GM18951 (cell line): ENCODE measurements at regions not wholly inside any gene's neighbourhood (a gene's known extent, or its start where the extent isn't known, plus 50 kb on each side); places are given as distances from the start of the nearest gene placed in this dataset.

Experiments used
- POLR2A ChIP-seq: IDR thresholded peaks from 4 replicates; pipeline ENCODE4 v1.6.1; 2011; ENCODE audit warnings: mild to moderate bottlenecking; ENCODE audit not compliant: insufficient read length, insufficient read depth; ENCODE audit errors: extremely low read depth
- in situ Hi-C: fragments of 300-500 bp; cut with MboI; formaldehyde crosslinking; loops from one replicate; pipeline ENCODE4 v1.12.0; 2022; ENCODE audit warnings: low sequenced_read_pairs, mixed read lengths, inconsistent platforms; ENCODE audit not compliant: unreplicated experiment

DNA sequence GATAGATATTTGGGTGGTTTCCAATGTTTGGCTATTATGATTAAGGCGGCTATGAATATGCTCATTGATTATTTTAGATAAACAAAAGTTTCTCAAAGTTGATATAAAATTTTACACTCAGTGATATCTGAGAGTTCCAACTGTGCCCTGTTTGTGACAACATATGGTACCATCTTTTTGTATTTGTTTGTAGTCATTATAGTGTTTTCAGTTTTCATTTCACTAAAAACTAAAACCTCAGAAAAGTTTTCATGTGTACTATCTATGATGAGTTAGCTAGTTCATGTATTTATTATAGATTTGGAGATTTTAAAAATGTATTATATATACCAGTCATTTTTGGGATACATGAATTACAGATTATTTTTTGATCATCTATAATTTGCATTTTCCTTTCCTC lies 1111.4 kb downstream of the CDH18 start:
- TF ChIP-seq POLR2A = no peak
- in situ Hi-C loops = no loop called here

DNA sequence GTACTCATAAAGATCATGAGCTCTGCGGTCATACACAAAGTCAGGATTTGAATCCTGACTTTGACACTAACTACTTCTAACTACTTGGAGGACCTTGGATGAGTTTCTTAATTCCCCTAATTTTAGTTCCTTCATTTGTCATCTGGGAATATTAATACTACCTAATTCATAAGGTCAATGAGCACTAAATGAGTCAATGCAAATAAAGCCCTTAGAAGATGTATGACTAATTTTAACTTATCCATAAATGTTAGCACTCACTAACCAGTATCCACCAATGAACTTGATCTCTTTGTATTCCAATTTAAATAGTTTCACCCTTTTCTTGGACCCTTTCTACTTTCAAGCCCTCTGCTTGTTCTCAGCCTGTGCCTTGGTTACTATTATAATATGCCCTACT lies 1106.4 kb downstream of the CDH18 start:
- no peak for TF ChIP-seq POLR2A
- in situ Hi-C loops = no loop called here

DNA sequence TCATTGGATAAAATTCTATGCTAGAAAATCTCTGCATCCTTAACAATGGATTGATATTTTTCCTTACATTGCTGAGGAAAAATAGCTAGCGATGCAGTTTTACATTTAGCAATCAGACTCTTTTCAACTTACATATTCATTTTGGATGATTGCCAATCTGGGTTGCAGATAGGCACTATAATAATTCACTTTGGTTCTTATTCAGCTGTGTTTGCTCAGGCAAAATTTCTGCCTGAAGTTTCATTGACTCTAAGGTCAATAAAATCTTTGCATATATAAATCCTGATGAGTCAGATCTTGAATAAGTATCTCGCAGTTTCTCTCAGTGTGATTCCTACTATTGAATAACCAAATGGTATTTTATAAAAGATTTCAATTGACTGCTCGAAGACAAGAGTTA lies 1105.8 kb downstream of the CDH18 start:
- no peak for TF ChIP-seq POLR2A
- in situ Hi-C loops = no loop called here

DNA sequence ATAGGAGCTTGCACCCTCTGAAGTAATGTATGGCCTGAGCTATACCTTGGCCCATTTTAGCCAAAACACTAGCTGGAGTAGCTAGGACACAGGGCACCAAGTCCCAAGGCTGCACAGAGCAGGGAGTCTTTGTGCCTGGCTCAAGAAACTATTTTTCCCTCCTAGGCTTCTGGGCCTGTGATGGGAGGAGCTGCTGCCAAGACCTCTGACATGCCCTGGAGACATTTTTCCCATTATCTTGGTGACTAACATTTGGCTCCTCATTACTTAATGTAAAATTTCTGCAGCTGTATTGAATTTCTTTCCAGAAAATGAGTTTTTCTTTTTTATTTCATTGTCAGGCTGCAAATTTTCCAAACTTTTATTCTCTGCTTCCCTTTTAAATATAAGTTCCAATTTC lies 1099.2 kb downstream of the CDH18 start:
- no peak for TF ChIP-seq POLR2A
- in situ Hi-C loops = no loop called here

DNA sequence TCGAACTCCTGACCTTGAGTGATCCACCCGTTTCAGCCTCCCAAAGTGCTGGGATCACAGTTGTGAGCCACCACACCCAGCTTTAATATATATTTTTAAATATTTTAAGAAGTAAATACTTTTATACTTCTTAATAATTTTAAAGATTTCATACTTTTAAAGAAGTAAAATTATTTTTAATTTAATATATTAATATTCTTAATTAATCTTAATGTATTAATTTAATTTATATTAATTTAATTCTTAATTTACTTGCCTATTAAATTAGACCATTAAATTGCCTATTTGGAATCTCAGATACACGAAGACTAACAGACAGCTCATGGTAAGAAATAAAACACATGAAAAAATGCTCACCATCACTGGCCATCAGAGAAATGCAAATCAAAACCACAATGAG lies 1087.4 kb downstream of the CDH18 start:
- no peak for TF ChIP-seq POLR2A
- in situ Hi-C loops = no loop called here

DNA sequence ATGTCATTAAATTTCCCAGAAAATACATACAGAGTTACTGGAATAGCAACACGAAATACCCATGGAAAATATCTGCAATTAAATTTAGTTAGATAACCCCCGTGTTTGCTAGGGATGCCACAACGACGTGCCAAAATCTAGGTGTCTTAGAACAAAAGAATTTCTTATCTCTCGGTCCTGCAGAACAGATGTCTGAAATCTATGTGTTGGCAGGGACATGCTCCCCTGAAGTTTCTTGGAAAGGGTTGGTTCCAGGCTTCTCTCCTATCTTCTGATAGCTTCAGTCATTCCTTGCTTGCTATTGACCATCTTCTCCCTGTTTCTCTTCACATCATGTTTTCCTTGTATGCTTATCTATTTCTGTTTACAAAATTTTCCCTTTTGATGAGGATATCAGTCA lies 1067.0 kb downstream of the CDH18 start:
- no peak for TF ChIP-seq POLR2A
- in situ Hi-C loops = no loop called here

DNA sequence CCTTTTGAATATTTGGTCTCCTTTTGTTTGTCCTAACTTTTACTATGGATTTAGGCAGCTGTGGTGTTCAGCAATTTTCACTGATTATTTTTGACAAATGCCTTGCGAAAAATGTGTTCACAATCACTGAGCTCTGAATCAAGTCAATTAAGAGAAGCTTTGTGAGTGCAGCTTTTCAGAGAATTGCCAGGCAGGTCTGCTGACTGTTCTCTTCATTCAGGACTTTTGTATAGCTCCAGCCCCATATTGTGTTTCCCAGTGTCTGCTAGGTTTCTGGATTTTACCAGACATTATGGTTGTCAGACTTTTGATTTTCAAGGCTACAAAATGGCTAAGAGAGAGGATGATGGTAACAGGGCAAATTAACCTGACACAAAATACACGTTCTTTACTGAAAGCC lies 1055.9 kb downstream of the CDH18 start:
- in situ Hi-C loops = no loop called here
- TF ChIP-seq POLR2A = no peak

DNA sequence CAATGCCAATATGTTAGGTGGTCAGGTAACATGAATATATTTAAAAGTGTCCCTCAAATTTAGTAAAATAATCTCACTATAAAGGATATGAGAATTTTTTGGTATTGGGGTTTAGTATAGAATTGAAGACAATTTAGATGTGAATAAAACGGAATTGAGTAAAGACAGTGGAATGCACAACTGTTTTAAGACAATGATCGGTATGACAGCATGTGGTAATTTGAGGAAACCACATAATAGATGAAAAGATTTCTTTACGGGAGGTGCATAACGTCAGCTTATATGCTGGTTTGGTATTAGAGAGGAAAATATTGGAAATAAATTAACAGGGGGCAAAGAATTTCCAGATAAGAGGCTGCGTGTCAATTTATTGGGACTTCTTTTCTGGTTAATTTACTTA lies 1043.2 kb downstream of the CDH18 start:
- TF ChIP-seq POLR2A = no peak
- in situ Hi-C loops = no loop called here

DNA sequence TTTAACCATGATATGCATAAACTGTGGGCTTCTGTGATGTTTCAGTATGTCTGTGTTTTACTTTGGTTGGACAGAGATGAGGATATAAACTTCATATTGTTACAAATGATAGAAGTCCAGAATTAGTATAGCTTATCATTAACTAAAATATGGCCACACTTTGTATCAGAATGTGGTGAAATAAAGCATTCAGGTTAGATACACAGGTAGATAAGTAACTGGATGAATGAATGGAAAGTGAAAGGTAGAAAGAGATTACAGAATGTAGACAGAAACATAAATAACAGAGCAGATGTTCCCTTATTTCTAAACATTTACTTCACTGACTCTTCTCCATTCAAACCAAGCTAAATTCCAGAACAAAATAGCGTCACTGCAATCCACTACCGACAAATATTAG lies 1033.8 kb downstream of the CDH18 start:
- in situ Hi-C loops = no loop called here
- no peak for TF ChIP-seq POLR2A

DNA sequence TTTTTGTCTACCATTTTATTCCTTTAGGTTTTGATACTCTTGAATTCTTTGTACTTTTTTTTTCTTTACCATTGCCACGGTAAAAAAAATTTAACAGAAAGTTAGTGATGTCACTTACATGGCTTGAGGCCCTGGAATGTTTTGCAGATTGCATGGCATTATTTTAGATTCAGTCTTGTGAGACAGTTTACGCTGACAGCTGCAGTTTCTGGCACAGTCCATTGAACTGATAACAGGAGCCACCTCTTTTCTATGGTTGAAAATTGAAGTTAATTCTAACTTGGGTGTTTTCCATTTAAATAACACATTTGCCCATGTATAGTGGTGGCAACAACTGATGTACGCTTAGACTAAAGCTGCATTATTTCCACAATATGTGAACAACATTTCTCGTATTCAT lies 1028.5 kb downstream of the CDH18 start:
- in situ Hi-C loops = no loop called here
- no peak for TF ChIP-seq POLR2A

DNA sequence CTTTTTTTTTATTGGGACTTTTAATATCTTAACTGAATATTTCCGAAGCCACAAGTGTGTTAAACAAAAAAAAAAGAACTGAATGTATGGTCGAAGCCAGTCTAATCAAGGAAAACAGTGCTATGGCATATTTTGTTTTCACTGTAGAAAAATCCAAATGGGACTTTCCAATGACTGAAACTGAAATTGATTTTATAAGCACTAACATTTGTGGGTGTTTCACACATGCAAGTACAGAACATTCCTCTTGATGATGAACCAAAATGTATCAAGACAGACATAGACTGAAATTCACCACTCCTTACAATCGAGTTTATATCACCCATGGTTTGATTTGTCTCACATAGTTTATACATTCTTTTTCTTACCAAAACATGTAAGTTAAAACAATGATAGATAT lies 1026.8 kb downstream of the CDH18 start:
- in situ Hi-C loops = no loop called here
- TF ChIP-seq POLR2A = no peak

DNA sequence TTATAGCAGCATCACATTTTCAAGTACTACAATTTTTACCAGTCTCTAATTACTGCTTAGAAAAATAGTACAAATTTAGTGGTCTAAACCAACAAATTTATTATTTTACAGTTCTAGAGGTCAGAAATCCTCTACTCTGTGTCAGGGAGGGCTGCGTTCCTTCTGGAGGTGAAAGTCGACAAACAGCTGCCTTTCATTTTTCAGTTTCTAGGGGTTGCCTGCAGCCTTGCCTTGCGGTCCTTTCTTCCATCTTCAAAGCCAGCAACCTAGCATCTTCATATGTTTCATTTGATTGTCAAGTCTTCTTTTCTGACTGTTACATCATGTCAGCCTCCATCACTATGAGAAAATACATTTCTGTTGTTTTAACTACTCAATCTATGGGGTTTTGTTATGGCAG lies 1022.1 kb downstream of the CDH18 start:
- in situ Hi-C loops = no loop called here
- no peak for TF ChIP-seq POLR2A

DNA sequence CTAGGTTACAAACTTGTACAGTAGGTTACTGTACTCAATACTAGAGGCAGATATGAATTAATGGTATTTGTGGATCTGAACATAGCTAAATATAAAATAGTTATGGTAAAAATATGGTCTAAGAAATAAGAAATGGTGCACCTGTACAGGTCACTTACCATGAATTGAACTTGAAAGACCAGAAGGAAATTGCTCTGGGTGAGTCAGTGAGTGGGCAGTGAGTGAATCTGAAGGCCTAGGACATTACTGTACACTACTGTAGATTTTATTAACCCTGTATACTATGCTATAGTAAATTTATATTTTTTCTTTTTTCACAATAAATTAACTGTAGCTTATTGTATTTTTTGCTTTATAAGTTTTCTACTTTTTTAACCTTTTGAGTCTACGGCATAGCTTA lies 1020.4 kb downstream of the CDH18 start:
- TF ChIP-seq POLR2A = no peak
- in situ Hi-C loops = no loop called here

DNA sequence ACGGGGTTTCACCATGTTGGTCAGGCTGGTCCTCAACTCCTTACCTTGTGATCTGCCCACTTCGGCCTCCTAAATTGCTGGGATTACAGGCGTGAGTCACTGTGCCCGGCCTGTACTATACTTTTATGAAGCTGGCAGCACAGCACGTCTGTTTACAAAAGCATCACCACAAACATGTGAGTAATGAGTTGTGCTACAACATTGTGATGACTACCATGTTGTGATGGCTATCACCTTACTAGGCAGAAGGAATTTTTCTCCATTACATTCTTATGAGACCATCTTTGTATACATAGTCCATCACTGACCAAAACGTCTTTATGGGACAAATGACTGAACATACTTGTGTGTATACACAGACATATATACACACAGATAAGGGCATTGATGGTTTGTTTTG lies 1019.0 kb downstream of the CDH18 start:
- in situ Hi-C loops = no loop called here
- no peak for TF ChIP-seq POLR2A

DNA sequence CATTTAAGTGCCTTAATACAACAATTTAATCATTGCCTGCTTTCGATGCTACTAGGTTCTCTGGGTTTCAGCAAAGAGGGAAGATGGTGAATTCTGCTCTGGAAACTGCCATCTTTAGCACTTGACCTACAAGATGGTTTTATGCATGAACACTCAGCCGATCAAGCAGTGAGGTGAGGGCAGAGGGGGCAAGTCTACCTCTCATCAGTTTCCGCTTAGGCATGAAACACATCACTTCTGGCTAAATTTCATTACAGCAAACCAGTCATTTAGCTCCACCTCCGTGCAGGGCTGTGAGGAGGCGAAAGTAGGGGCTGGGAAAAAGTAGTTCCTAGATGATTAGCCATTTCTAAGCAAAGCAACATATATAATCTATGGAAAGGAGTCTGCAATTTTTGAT lies 1018.0 kb downstream of the CDH18 start:
- TF ChIP-seq POLR2A = no peak
- in situ Hi-C loops = no loop called here
